ENCODE measurements at regions not wholly inside any gene's neighbourhood (a gene's known extent, or its start where the extent isn't known, plus 50 kb on each side); places are given as distances from the start of the nearest gene placed in this dataset.

DNA sequence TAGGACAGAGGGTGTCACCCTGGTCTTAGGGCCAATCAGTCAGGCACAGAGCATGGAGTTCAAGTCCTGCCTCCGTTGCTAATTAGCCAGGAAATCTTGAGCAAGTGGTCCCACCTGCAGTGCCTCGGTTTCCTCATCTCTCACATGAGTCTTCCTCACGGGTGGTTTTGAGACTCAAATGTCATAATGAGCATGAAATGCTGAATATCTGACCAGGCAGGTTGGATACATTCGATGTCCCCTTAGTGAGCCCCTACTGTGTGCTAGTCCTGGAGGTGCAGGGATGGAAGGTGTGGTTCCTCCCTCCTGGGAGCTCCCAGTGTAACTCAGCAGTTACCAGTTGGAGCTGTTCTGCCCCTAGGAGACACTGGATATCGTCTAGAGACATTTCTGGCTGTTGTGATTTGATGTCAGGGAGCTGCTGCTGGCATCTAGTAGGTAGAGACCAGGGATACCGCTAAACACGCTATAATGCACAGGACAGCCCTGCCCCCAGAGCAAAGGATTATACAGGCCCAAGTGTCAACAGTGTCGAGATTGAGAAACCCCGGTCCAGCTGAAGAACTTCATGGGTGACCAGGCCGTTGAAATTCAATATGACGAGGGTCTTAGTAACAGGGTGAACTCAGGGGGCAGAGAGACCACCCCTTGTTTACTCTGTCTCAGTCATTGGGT is 118.5 kb upstream of the TWIST2 start:
- Histone ChIP-seq H3K27ac (ENCODE audit: low read depth, low read length, poor library complexity, severe bottlenecking) (no peak overlapping the region), H3K36me3 (ENCODE audit: insufficient read depth, low read length) (no peaks in the 10 kb centered on the region), H3K79me2 (ENCODE audit: insufficient read depth, low read depth, low read length) (no peaks in the 10 kb centered on the region), H2AFZ (ENCODE audit: low read length) (no peak overlapping the region), H3K4me1 (ENCODE audit: insufficient read depth, low read length, poor library complexity, severe bottlenecking) (no peaks in the 10 kb centered on the region), H3K4me2 (ENCODE audit: low read length) (no peak overlapping the region), H3K9me2 (ENCODE audit: insufficient read depth, low read length) (no peaks in the 10 kb centered on the region), H3K4me3 (ENCODE audit: low read depth, low read length, poor library complexity, severe bottlenecking) (no peak overlapping the region), H3K9me3 (ENCODE audit: low read length) (no peaks in the 10 kb centered on the region), H4K20me1 (ENCODE audit: insufficient read depth, low read length) (no peaks in the 10 kb centered on the region)
- no TSS peak for BruUV-seq (replicated peaks)
- TF ChIP-seq, protein P1, sequence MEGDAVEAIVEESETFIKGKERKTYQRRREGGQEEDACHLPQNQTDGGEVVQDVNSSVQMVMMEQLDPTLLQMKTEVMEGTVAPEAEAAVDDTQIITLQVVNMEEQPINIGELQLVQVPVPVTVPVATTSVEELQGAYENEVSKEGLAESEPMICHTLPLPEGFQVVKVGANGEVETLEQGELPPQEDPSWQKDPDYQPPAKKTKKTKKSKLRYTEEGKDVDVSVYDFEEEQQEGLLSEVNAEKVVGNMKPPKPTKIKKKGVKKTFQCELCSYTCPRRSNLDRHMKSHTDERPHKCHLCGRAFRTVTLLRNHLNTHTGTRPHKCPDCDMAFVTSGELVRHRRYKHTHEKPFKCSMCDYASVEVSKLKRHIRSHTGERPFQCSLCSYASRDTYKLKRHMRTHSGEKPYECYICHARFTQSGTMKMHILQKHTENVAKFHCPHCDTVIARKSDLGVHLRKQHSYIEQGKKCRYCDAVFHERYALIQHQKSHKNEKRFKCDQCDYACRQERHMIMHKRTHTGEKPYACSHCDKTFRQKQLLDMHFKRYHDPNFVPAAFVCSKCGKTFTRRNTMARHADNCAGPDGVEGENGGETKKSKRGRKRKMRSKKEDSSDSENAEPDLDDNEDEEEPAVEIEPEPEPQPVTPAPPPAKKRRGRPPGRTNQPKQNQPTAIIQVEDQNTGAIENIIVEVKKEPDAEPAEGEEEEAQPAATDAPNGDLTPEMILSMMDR (conservative IDR thresholded peaks at IDR 0.05; ENCODE audit: low read length), result no peak
- no peak for TF ChIP-seq EZH2phosphoT487 (IDR thresholded peaks at IDR 0.05; ENCODE audit: borderline replicate concordance, low read depth, low read length)
- ChIA-PET POLR2A (no interaction called here), CTCF (ENCODE audit: unreplicated experiment) (no interaction called here)
- no peak for DNase-seq (ENCODE audit: low spot score)
- intact Hi-C loops (cut with micrococcal nuclease; ENCODE audit: unreplicated experiment), result no loop called here

DNA sequence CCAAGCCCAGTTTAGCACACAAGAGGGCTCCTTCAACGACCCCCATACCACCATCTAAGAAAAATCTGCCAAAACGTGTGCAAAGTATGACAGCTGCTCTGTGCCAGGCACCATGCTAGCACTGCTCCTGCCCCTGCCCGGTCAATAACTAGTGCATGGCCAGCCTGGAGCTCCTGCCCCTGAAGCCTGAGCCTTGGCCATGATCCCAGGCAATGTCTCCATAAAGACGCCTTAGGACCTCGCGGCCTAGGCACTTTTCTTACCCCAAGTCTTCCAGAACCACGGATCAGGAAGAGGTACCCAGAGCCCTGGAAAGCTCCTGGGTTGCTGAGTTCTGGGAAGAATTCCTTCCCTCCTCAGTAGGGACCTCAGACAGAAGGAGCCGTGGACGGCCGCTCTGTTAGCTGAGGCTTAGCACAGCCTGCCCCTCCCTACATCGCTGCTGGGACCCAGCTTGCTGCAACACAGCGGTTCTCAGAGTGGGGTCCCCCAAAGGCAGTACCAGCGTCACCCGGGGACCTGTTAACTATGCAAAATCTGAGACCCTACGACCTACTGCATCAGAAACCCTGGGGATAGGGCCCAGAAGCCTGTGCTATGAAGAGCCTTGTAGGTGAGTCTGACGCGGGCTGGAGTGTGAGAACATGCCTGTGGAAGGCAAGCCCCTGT is 117.8 kb upstream of the TWIST2 start:
- TF ChIP-seq, protein P1 (conservative IDR thresholded peaks at IDR 0.05; ENCODE audit: low read length), result no peak
- TF ChIP-seq EZH2phosphoT487 (IDR thresholded peaks at IDR 0.05; ENCODE audit: borderline replicate concordance, low read depth, low read length), result no peak
- Histone ChIP-seq H3K4me3 (ENCODE audit: low read depth, low read length, poor library complexity, severe bottlenecking) (no peak overlapping the region), H4K20me1 (ENCODE audit: insufficient read depth, low read length) (no peaks in the 10 kb centered on the region), H3K9me2 (ENCODE audit: insufficient read depth, low read length) (no peaks in the 10 kb centered on the region), H3K4me1 (ENCODE audit: insufficient read depth, low read length, poor library complexity, severe bottlenecking) (no peaks in the 10 kb centered on the region), H2AFZ (ENCODE audit: low read length) (no peak overlapping the region), H3K36me3 (ENCODE audit: insufficient read depth, low read length) (no peaks in the 10 kb centered on the region), H3K27ac (ENCODE audit: low read depth, low read length, poor library complexity, severe bottlenecking) (no peak overlapping the region), H3K79me2 (ENCODE audit: insufficient read depth, low read depth, low read length) (no peaks in the 10 kb centered on the region), H3K4me2 (ENCODE audit: low read length) (no peak overlapping the region), H3K9me3 (ENCODE audit: low read length) (no peaks in the 10 kb centered on the region)
- DNase-seq (ENCODE audit: low spot score), result no peak
- POLR2A ChIA-PET, result no interaction called here
- CTCF ChIA-PET (ENCODE audit: unreplicated experiment), result no interaction called here
- BruUV-seq (replicated peaks), result no TSS peak
- intact Hi-C loops (cut with micrococcal nuclease; ENCODE audit: unreplicated experiment), result no loop called here

DNA sequence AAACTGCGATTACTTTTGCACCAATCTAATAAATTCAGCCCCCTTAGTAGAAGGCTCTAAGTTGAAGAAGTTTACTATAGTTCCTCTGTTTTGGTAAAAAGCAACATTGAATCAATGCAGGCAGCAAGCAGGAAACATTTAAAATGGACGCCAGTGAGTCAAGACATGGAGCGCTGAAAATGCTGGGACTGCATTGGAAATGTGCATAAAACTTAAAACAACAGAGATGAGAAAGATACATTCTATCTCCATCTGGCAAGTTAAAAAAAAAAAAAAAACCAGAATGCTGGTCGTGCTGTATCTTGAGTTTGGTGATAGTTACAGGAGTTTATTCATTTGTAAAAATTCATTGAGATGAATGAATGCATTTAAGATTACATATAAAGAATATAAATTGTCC is 117.0 kb upstream of the TWIST2 start:
- no peaks in the 10 kb centered on the region for H3K36me3 ChIP-seq (ENCODE audit: insufficient read depth, low read length)
- no TSS peak for BruUV-seq (replicated peaks)
- no peaks in the 10 kb centered on the region for H4K20me1 ChIP-seq (ENCODE audit: insufficient read depth, low read length)
- intact Hi-C loops (cut with micrococcal nuclease; ENCODE audit: unreplicated experiment), result no loop called here
- H3K9me2 ChIP-seq (ENCODE audit: insufficient read depth, low read length), result no peaks in the 10 kb centered on the region
- no peak for DNase-seq (ENCODE audit: low spot score)
- no peaks in the 10 kb centered on the region for H3K4me1 ChIP-seq (ENCODE audit: insufficient read depth, low read length, poor library complexity, severe bottlenecking)
- no peak overlapping the region for H2AFZ ChIP-seq (ENCODE audit: low read length)
- H3K4me3 ChIP-seq (ENCODE audit: low read depth, low read length, poor library complexity, severe bottlenecking), result no peak overlapping the region
- no peaks in the 10 kb centered on the region for H3K9me3 ChIP-seq (ENCODE audit: low read length)
- H3K27ac ChIP-seq (ENCODE audit: low read depth, low read length, poor library complexity, severe bottlenecking), result no peak overlapping the region
- TF ChIP-seq, protein P1 (conservative IDR thresholded peaks at IDR 0.05; ENCODE audit: low read length), result no peak
- TF ChIP-seq EZH2phosphoT487 (IDR thresholded peaks at IDR 0.05; ENCODE audit: borderline replicate concordance, low read depth, low read length), result no peak
- CTCF ChIA-PET (ENCODE audit: unreplicated experiment), result no interaction called here
- no peaks in the 10 kb centered on the region for H3K79me2 ChIP-seq (ENCODE audit: insufficient read depth, low read depth, low read length)
- POLR2A ChIA-PET, result no interaction called here
- no peak overlapping the region for H3K4me2 ChIP-seq (ENCODE audit: low read length)

All from OCI-LY7 (cell line).